Large intestine (tissue), 3 donors: ENCODE measurements at regions not wholly inside any gene's neighbourhood (a gene's known extent, or its start where the extent isn't known, plus 50 kb on each side); places are given as distances from the start of the nearest gene placed in this dataset.

ENCODE experiments used
- DNase-seq, 2 donors: peaks; one replicate each; pipeline versions ENCODE4 v3.0.0 to v3.0.0-alpha.2; 2013
- H3K27ac ChIP-seq: one replicate; pipeline ENCODE4 v1.5.1; 2013; ENCODE audit warnings: low read length
- H3K27me3 ChIP-seq: 2 replicates; pipeline ENCODE4 v1.6.1; 2013; ENCODE audit warnings: low read length; ENCODE audit not compliant: control insufficient read depth, insufficient read depth
- H3K36me3 ChIP-seq: 2 replicates; pipeline ENCODE4 v1.6.1; 2013; ENCODE audit warnings: low read length; ENCODE audit not compliant: control insufficient read depth, insufficient read depth
- H3K4me1 ChIP-seq: one replicate; pipeline ENCODE4 v1.6.1; 2013; ENCODE audit warnings: low read length; ENCODE audit not compliant: control insufficient read depth, insufficient read depth
- H3K4me3 ChIP-seq: one replicate; pipeline ENCODE4 v1.5.1; 2013; ENCODE audit warnings: low read length
- H3K9me3 ChIP-seq: one replicate; pipeline ENCODE4 v1.6.1; 2013; ENCODE audit warnings: mild to moderate bottlenecking, low read depth, low read length, moderate library complexity; ENCODE audit not compliant: control insufficient read depth
- WGBS: methylation state at CpG from one replicate; pipeline ENCODE4 v1.1.5; 2013; ENCODE audit warnings: low lambda C conversion rate; ENCODE audit not compliant: insufficient coverage; 5-methylcytosine and 5-hydroxymethylcytosine counted together

GRCh38 chr13:103263448-103263847, 197.2 kb upstream of the SLC10A2 start:
- H3K27ac ChIP-seq, result no peak overlapping the region
- no CpG with 5 or more reads among the region's 3 CpGs for WGBS
- H3K4me1 ChIP-seq, result no peaks in the 10 kb centered on the region
- peaks cover 8% of the 10 kb centered on the region for H3K9me3 ChIP-seq
- no peaks in the 10 kb centered on the region for H3K36me3 ChIP-seq
- H3K27me3 ChIP-seq, result no peaks in the 10 kb centered on the region
- no peak overlapping the region for H3K4me3 ChIP-seq
- no peak for DNase-seq

- Histone ChIP-seq H3K36me3 (no peaks in the 10 kb centered on the region), H3K4me1 (no peaks in the 10 kb centered on the region), H3K27me3 (no peaks in the 10 kb centered on the region), H3K9me3 (peaks cover 3% of the 10 kb centered on the region), H3K4me3 (no peak overlapping the region), H3K27ac (no peak overlapping the region)
- DNase-seq, result no peak
- 63% methylated on average over 1 of the region's 4 CpGs for WGBS
Measured at GRCh38 chr13:103255587-103256301, 189.5 kb upstream of the SLC10A2 start.

GRCh38 chr13:103250071-103250470, 183.9 kb upstream of the SLC10A2 start:
- no peak for DNase-seq
- Histone ChIP-seq H3K4me3 (no peak overlapping the region), H3K27me3 (no peaks in the 10 kb centered on the region), H3K36me3 (no peaks in the 10 kb centered on the region), H3K27ac (no peak overlapping the region), H3K4me1 (no peaks in the 10 kb centered on the region), H3K9me3 (peaks cover 3% of the 10 kb centered on the region)
- WGBS, result no CpG with 5 or more reads among the region's 1 CpG

GRCh38 chr13:103246581-103247200, 180.5 kb upstream of the SLC10A2 start:
- Histone ChIP-seq H3K9me3 (peaks cover 2% of the 10 kb centered on the region), H3K36me3 (no peaks in the 10 kb centered on the region), H3K27me3 (no peaks in the 10 kb centered on the region), H3K27ac (no peak overlapping the region), H3K4me3 (no peak overlapping the region), H3K4me1 (no peaks in the 10 kb centered on the region)
- DNase-seq, result no peak
- 100% methylated on average over 2 of the region's 8 CpGs for WGBS

- Histone ChIP-seq H3K4me1 (no peaks in the 10 kb centered on the region), H3K27me3 (no peaks in the 10 kb centered on the region), H3K4me3 (no peak overlapping the region), H3K9me3 (no peaks in the 10 kb centered on the region), H3K27ac (no peak overlapping the region), H3K36me3 (no peaks in the 10 kb centered on the region)
- no CpG with 5 or more reads among the region's 3 CpGs for WGBS
- no peak for DNase-seq
Measured at GRCh38 chr13:103243495-103243894, 177.3 kb upstream of the SLC10A2 start.

GRCh38 chr13:103238441-103238840, 172.2 kb upstream of the SLC10A2 start:
- no peaks in the 10 kb centered on the region for H3K36me3 ChIP-seq
- no peaks in the 10 kb centered on the region for H3K9me3 ChIP-seq
- no peak for DNase-seq
- H3K27ac ChIP-seq, result no peak overlapping the region
- H3K27me3 ChIP-seq, result no peaks in the 10 kb centered on the region
- H3K4me3 ChIP-seq, result no peak overlapping the region
- no peaks in the 10 kb centered on the region for H3K4me1 ChIP-seq
- no CpG with 5 or more reads among the region's 2 CpGs for WGBS

- Histone ChIP-seq H3K4me1 (no peaks in the 10 kb centered on the region), H3K27ac (no peak overlapping the region), H3K4me3 (no peak overlapping the region), H3K36me3 (no peaks in the 10 kb centered on the region), H3K27me3 (no peaks in the 10 kb centered on the region), H3K9me3 (no peaks in the 10 kb centered on the region)
- no CpG with 5 or more reads among the region's 2 CpGs for WGBS
- no peak for DNase-seq
Measured at GRCh38 chr13:103236213-103236612, 170.0 kb upstream of the SLC10A2 start.

GRCh38 chr13:103229674-103230073, 163.5 kb upstream of the SLC10A2 start:
- Histone ChIP-seq H3K27me3 (no peaks in the 10 kb centered on the region), H3K4me3 (no peak overlapping the region), H3K36me3 (no peaks in the 10 kb centered on the region), H3K9me3 (no peaks in the 10 kb centered on the region), H3K4me1 (no peaks in the 10 kb centered on the region), H3K27ac (no peak overlapping the region)
- WGBS, result 100% methylated on average over 1 of the region's 1 CpG
- DNase-seq, result no peak

GRCh38 chr13:103224804-103225203, 158.6 kb upstream of the SLC10A2 start:
- Histone ChIP-seq H3K9me3 (no peaks in the 10 kb centered on the region), H3K4me1 (no peaks in the 10 kb centered on the region), H3K27ac (no peak overlapping the region), H3K36me3 (no peaks in the 10 kb centered on the region), H3K27me3 (no peaks in the 10 kb centered on the region), H3K4me3 (no peak overlapping the region)
- no peak for DNase-seq
- WGBS, result 100% methylated on average over 1 of the region's 4 CpGs

GRCh38 chr13:103222683-103223082, 156.5 kb upstream of the SLC10A2 start:
- Histone ChIP-seq H3K4me3 (no peak overlapping the region), H3K4me1 (no peaks in the 10 kb centered on the region), H3K9me3 (no peaks in the 10 kb centered on the region), H3K36me3 (no peaks in the 10 kb centered on the region), H3K27ac (no peak overlapping the region), H3K27me3 (no peaks in the 10 kb centered on the region)
- 100% methylated on average over 2 of the region's 4 CpGs for WGBS
- no peak for DNase-seq

- WGBS, result no CpG with 5 or more reads among the region's 1 CpG
- H3K36me3 ChIP-seq, result no peaks in the 10 kb centered on the region
- no peak overlapping the region for H3K4me3 ChIP-seq
- H3K9me3 ChIP-seq, result no peaks in the 10 kb centered on the region
- H3K4me1 ChIP-seq, result no peaks in the 10 kb centered on the region
- no peaks in the 10 kb centered on the region for H3K27me3 ChIP-seq
- DNase-seq, result no peak
- H3K27ac ChIP-seq, result no peak overlapping the region
Measured at GRCh38 chr13:103218253-103218652, 152.0 kb upstream of the SLC10A2 start.
